ENCODE measurements at regions not wholly inside any gene's neighbourhood (a gene's known extent, or its start where the extent isn't known, plus 50 kb on each side); places are given as distances from the start of the nearest gene placed in this dataset.

- ATAC-seq (ENCODE audit: low read depth) (no peak), DNase-seq (no peak)
- ChIA-PET POLR2A (no interaction called here), CTCF (no interaction called here)
- no peaks in the 10 kb centered on the region for H3K9me3 Mint-ChIP-seq
- intact Hi-C loops (cut with micrococcal nuclease) = no loop called here
- H3K4me1 Mint-ChIP-seq = no peaks in the 10 kb centered on the region
- H3K27me3 Mint-ChIP-seq = no peaks in the 10 kb centered on the region
- H3K36me3 Mint-ChIP-seq (ENCODE audit: low read depth) = no peaks in the 10 kb centered on the region
- no peak overlapping the region for H3K27ac Mint-ChIP-seq
- no peak for TF ChIP-seq CTCF (IDR thresholded peaks at IDR 0.05)
- H3K4me3 Mint-ChIP-seq = no peak overlapping the region
Measured at GRCh38 chr3:106725566-106725965, 651.7 kb upstream of the CCDC54 start.

- no peaks in the 10 kb centered on the region for H3K4me1 Mint-ChIP-seq
- ChIA-PET CTCF (no interaction called here), POLR2A (no interaction called here)
- H3K27ac Mint-ChIP-seq = no peak overlapping the region
- H3K9me3 Mint-ChIP-seq = no peaks in the 10 kb centered on the region
- H3K4me3 Mint-ChIP-seq = no peak overlapping the region
- H3K27me3 Mint-ChIP-seq = no peaks in the 10 kb centered on the region
- intact Hi-C loops (cut with micrococcal nuclease) = no loop called here
- DNase-seq (no peak), ATAC-seq (ENCODE audit: low read depth) (no peak)
- TF ChIP-seq CTCF (IDR thresholded peaks at IDR 0.05) = no peak
- H3K36me3 Mint-ChIP-seq (ENCODE audit: low read depth) = no peaks in the 10 kb centered on the region
Measured at GRCh38 chr3:106728315-106729098, 648.7 kb upstream of the CCDC54 start.

GRCh38 chr3:106729481-106729880 lies 647.8 kb upstream of the CCDC54 start:
- H3K27me3 Mint-ChIP-seq = no peaks in the 10 kb centered on the region
- no peaks in the 10 kb centered on the region for H3K9me3 Mint-ChIP-seq
- intact Hi-C loops (cut with micrococcal nuclease) = no loop called here
- no peak overlapping the region for H3K27ac Mint-ChIP-seq
- DNase-seq (no peak), ATAC-seq (ENCODE audit: low read depth) (no peak)
- H3K4me3 Mint-ChIP-seq = no peak overlapping the region
- no peaks in the 10 kb centered on the region for H3K36me3 Mint-ChIP-seq (ENCODE audit: low read depth)
- no peak for TF ChIP-seq CTCF (IDR thresholded peaks at IDR 0.05)
- ChIA-PET CTCF (no interaction called here), POLR2A (no interaction called here)
- H3K4me1 Mint-ChIP-seq = no peaks in the 10 kb centered on the region

GRCh38 chr3:106731230-106731629 lies 646.0 kb upstream of the CCDC54 start:
- intact Hi-C loops (cut with micrococcal nuclease) = no loop called here
- H3K9me3 Mint-ChIP-seq = no peaks in the 10 kb centered on the region
- ATAC-seq (ENCODE audit: low read depth) (no peak), DNase-seq (no peak)
- no peaks in the 10 kb centered on the region for H3K27me3 Mint-ChIP-seq
- H3K36me3 Mint-ChIP-seq (ENCODE audit: low read depth) = no peaks in the 10 kb centered on the region
- ChIA-PET CTCF (no interaction called here), POLR2A (no interaction called here)
- H3K4me1 Mint-ChIP-seq = no peaks in the 10 kb centered on the region
- no peak overlapping the region for H3K27ac Mint-ChIP-seq
- no peak for TF ChIP-seq CTCF (IDR thresholded peaks at IDR 0.05)
- no peak overlapping the region for H3K4me3 Mint-ChIP-seq

GRCh38 chr3:106734712-106735111 lies 642.5 kb upstream of the CCDC54 start:
- H3K27me3 Mint-ChIP-seq = no peaks in the 10 kb centered on the region
- H3K27ac Mint-ChIP-seq = no peak overlapping the region
- DNase-seq (no peak), ATAC-seq (ENCODE audit: low read depth) (no peak)
- intact Hi-C loops (cut with micrococcal nuclease) = no loop called here
- no peaks in the 10 kb centered on the region for H3K9me3 Mint-ChIP-seq
- ChIA-PET POLR2A (no interaction called here), CTCF (no interaction called here)
- H3K4me3 Mint-ChIP-seq = no peak overlapping the region
- TF ChIP-seq CTCF (IDR thresholded peaks at IDR 0.05) = no peak
- H3K4me1 Mint-ChIP-seq = no peaks in the 10 kb centered on the region
- no peaks in the 10 kb centered on the region for H3K36me3 Mint-ChIP-seq (ENCODE audit: low read depth)

Measured in activated B cell treated with CpG ODN at 0.5 μM for 24 hours (primary cell).